Neutrophil (primary cell): ENCODE measurements at regions not wholly inside any gene's neighbourhood (a gene's known extent, or its start where the extent isn't known, plus 50 kb on each side); places are given as distances from the start of the nearest gene placed in this dataset.

Experiments used
- H3K27ac ChIP-seq: fragments of 200-600 bp; sonication (generic); 2 replicates; pipeline ENCODE4 v1.5.1; 2016; ENCODE audit warnings: mild to moderate bottlenecking, moderate library complexity
- H3K27me3 ChIP-seq: fragments of 200-600 bp; sonication (generic); 2 replicates; pipeline ENCODE4 v1.6.0; 2016; ENCODE audit warnings: mild to moderate bottlenecking
- H3K36me3 ChIP-seq: fragments of 200-600 bp; sonication (generic); 2 replicates; pipeline ENCODE4 v1.5.1; 2017
- H3K4me1 ChIP-seq, 2 experiments: fragments of 200-600 bp in 1 of 2; sonication (generic) in 1 of 2; 1 replicate in 1 of 2; 2 replicates in 1 of 2; pipeline versions ENCODE4 v1.5.1 to v1.6.1; 2013 to 2016; ENCODE audit warnings: low read depth in 1 of 2, low read length in 1 of 2, mild to moderate bottlenecking in 1 of 2, moderate library complexity in 1 of 2; ENCODE audit not compliant: control insufficient read depth in 1 of 2, insufficient read depth in 1 of 2
- H3K4me3 ChIP-seq, 2 experiments: fragments of 200-600 bp in 1 of 2; sonication (generic) in 1 of 2; 1 replicate in 1 of 2; 2 replicates in 1 of 2; pipeline ENCODE4 v1.5.1; 2013 to 2016; ENCODE audit warnings: low read depth in 1 of 2, low read length in 1 of 2, mild to moderate bottlenecking in 1 of 2, moderate library complexity in 1 of 2
- H3K9me3 ChIP-seq: fragments of 200-600 bp; sonication (generic); 2 replicates; pipeline ENCODE4 v1.5.1; 2016
- CTCF ChIP-seq: fragments of 200-600 bp; sonication (generic); IDR thresholded peaks from 2 replicates; pipeline ENCODE4 v1.5.1; 2016; ENCODE audit warnings: antibody characterized with exemption

- no peak for TF ChIP-seq CTCF
- no peaks in the 10 kb centered on the region for H3K27me3 ChIP-seq
- H3K9me3 ChIP-seq, result no peaks in the 10 kb centered on the region
- H3K27ac ChIP-seq, result no peak overlapping the region
- no peaks in the 10 kb centered on the region for H3K36me3 ChIP-seq
- no peaks in the 10 kb centered on the region for H3K4me1 ChIP-seq
- H3K4me3 ChIP-seq, result no peak overlapping the region
Observed at GRCh38 chr1:55447488-55447887, 232.3 kb upstream of the USP24 start.

GRCh38 chr1:55446351-55446750, 231.2 kb upstream of the USP24 start:
- H3K4me3 ChIP-seq, result no peak overlapping the region
- H3K27me3 ChIP-seq, result no peaks in the 10 kb centered on the region
- H3K4me1 ChIP-seq, result no peaks in the 10 kb centered on the region
- no peak overlapping the region for H3K27ac ChIP-seq
- TF ChIP-seq CTCF, result no peak
- H3K9me3 ChIP-seq, result no peaks in the 10 kb centered on the region
- no peaks in the 10 kb centered on the region for H3K36me3 ChIP-seq

GRCh38 chr1:55445416-55445815, 230.3 kb upstream of the USP24 start:
- Histone ChIP-seq H3K27ac (no peak overlapping the region), H3K4me1 (no peaks in the 10 kb centered on the region), H3K36me3 (no peaks in the 10 kb centered on the region), H3K27me3 (no peaks in the 10 kb centered on the region), H3K9me3 (no peaks in the 10 kb centered on the region), H3K4me3 (no peak overlapping the region)
- no peak for TF ChIP-seq CTCF

- H3K27me3 ChIP-seq, result no peaks in the 10 kb centered on the region
- H3K4me3 ChIP-seq, result no peak overlapping the region
- H3K9me3 ChIP-seq, result no peaks in the 10 kb centered on the region
- H3K4me1 ChIP-seq, result no peaks in the 10 kb centered on the region
- H3K27ac ChIP-seq, result no peak overlapping the region
- no peaks in the 10 kb centered on the region for H3K36me3 ChIP-seq
- no peak for TF ChIP-seq CTCF
Observed at GRCh38 chr1:55444667-55445066, 229.5 kb upstream of the USP24 start.

GRCh38 chr1:55443175-55443915, 228.2 kb upstream of the USP24 start:
- no peak for TF ChIP-seq CTCF
- H3K27ac ChIP-seq, result no peak overlapping the region
- H3K4me1 ChIP-seq, result no peaks in the 10 kb centered on the region
- no peak overlapping the region for H3K4me3 ChIP-seq
- no peaks in the 10 kb centered on the region for H3K36me3 ChIP-seq
- H3K9me3 ChIP-seq, result no peaks in the 10 kb centered on the region
- no peaks in the 10 kb centered on the region for H3K27me3 ChIP-seq

GRCh38 chr1:55441489-55441888, 226.3 kb upstream of the USP24 start:
- H3K27ac ChIP-seq, result no peak overlapping the region
- TF ChIP-seq CTCF, result no peak
- H3K4me3 ChIP-seq, result no peak overlapping the region
- H3K4me1 ChIP-seq, result no peaks in the 10 kb centered on the region
- H3K9me3 ChIP-seq, result no peaks in the 10 kb centered on the region
- no peaks in the 10 kb centered on the region for H3K36me3 ChIP-seq
- no peaks in the 10 kb centered on the region for H3K27me3 ChIP-seq
